ENCODE measurements at regions not wholly inside any gene's neighbourhood (a gene's known extent, or its start where the extent isn't known, plus 50 kb on each side); places are given as distances from the start of the nearest gene placed in this dataset.
"Not testable (repeated sequence)": the region's sequence is repeated elsewhere in the genome, so short reads cannot be mapped to it uniquely, and the experiment has no call there.

- DNase-seq (ENCODE audit: low read depth) = no peak
Observed at GRCh38 chr1:91098299-91098906, 76.6 kb upstream of the ZNF644 start.

GRCh38 chr1:91095321-91095720 is 73.5 kb upstream of the ZNF644 start:
- DNase-seq (ENCODE audit: low read depth) = not testable (repeated sequence)

- DNase-seq (ENCODE audit: low read depth) = no peak
Observed at GRCh38 chr1:91092503-91092902, 70.7 kb upstream of the ZNF644 start.

- no peak for DNase-seq (ENCODE audit: low read depth)
Observed at GRCh38 chr1:91091812-91092211, 70.0 kb upstream of the ZNF644 start.

GRCh38 chr1:91080650-91081049 is 58.8 kb upstream of the ZNF644 start:
- DNase-seq (ENCODE audit: low read depth) = no peak

- DNase-seq (ENCODE audit: low read depth) = no peak
Observed at GRCh38 chr1:91078859-91079258, 57.0 kb upstream of the ZNF644 start.

GRCh38 chr1:91076834-91077233 is 55.0 kb upstream of the ZNF644 start:
- no peak for DNase-seq (ENCODE audit: low read depth)

GRCh38 chr1:91075233-91076135 is 53.6 kb upstream of the ZNF644 start:
- DNase-seq (ENCODE audit: low read depth) = no peak

GRCh38 chr1:91073299-91073698 is 51.5 kb upstream of the ZNF644 start:
- DNase-seq (ENCODE audit: low read depth) = no peak

- no peak for DNase-seq (ENCODE audit: low read depth)
Observed at GRCh38 chr1:91071838-91072237, 50.0 kb upstream of the ZNF644 start.
